GM18505 (cell line): ENCODE measurements at regions not wholly inside any gene's neighbourhood (a gene's known extent, or its start where the extent isn't known, plus 50 kb on each side); places are given as distances from the start of the nearest gene placed in this dataset.
"Not testable (repeated sequence)": the region's sequence is repeated elsewhere in the genome, so short reads cannot be mapped to it uniquely, and the experiment has no call there.

ENCODE experiments used
- ATAC-seq: cut with Tn5 transposase; IDR thresholded peaks from one replicate; pipeline ENCODE4 v1.9.1; 2021; ENCODE audit not compliant: unreplicated experiment
- POLR2A ChIP-seq: IDR thresholded peaks from 4 replicates; pipeline ENCODE4 v1.6.1; 2011; ENCODE audit warnings: borderline replicate concordance; ENCODE audit not compliant: insufficient read depth, insufficient read length; ENCODE audit errors: extremely low read depth

DNA sequence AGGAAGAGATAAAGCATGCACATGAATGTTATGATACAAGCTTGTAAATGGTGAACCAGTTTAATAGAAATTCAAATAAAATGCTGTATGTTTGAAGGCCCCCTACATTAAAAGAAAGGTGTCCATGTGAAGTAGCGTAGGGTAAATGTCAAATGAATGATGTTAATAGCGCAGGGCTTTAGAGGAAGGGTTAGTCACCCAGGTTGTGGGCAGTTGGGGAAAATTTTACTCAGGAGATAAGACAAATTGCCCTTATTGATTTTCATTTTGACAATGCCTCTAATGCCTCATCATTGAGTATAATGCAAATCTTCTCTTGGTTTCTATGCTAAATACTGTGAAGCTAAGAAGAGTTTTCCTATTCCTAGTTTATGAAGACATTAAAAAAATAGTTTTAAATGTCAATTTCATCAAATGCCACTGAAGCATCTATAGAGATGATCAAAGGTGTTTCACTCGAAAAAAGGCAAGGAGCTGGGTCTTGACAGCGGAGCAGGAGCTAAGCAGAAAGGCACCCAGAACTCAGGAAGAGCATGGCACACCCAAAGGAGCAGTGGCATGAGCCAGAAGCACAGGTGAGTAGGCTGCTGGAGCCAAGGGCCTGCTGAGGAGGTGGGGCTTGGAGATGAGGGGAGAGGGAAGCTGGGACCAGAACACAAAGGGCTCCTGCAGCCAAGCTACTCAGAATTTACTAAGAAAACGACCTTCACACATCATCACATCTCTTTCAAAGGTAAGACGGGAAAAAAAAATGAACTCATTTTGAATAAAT is 129.3 kb upstream of the ACKR3 start:
- ATAC-seq: no peak
- TF ChIP-seq POLR2A: no peak

DNA sequence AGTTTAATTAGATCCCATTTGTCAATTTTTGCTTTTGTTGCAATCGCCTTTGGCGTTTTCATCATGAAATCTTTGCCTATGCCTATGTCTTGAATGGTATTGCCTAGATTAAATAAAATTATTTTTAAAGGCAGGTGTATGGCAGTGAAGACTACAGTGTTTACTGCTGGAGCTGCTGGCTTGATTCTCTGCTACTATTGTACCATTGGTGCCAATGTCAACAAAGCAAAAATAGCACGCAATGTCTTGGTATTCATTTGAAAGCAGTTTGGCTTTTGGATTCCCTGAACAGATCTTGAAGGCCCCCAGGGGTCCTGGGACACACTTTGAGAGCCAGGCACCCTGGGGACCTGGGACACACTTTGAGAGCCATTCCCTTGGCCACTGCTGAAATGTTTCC is 125.4 kb upstream of the ACKR3 start:
- no peak for ATAC-seq
- no peak for TF ChIP-seq POLR2A

DNA sequence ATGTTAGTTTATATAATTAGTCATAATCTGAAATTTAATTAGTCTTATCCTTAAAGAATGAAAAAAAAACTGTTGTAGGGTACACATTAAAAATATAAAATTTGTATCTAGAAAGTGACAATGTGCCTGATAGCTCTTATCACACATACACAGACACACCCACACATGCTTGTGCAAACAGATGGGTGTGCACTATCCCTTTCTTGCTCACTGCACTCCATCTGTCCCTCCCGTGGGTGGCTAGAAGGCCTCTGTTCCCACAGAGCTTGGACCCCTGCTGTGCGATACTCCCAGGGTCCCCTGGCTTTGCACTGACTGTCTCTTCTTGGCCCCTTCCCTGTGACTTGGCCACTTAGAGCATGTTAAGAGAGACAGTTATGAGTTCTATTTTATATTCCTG is 123.9 kb upstream of the ACKR3 start:
- TF ChIP-seq POLR2A: no peak

DNA sequence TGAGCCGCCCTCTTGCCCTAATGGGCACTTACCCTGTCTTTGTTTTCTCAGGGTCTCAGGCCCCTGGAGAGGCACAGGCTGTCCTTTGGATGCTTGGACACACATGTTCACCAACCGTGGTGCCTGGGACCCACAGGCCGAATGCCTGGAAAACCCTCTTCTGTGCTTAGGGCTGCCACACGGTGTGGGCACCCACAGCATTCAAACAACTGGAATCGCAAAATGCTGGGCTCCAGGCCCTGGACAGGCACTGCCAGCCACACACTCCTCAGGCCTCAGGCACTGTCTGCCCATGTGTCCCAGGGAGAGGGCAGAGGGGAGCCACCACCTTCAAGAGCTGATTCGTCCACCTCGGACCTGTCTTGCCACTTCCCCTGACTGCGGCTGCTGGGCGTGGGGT is 123.1 kb upstream of the ACKR3 start:
- no peak for ATAC-seq
- TF ChIP-seq POLR2A: no peak

More for the DNA sequence above, 123.9 kb upstream of the ACKR3 start:
- no peak for ATAC-seq

DNA sequence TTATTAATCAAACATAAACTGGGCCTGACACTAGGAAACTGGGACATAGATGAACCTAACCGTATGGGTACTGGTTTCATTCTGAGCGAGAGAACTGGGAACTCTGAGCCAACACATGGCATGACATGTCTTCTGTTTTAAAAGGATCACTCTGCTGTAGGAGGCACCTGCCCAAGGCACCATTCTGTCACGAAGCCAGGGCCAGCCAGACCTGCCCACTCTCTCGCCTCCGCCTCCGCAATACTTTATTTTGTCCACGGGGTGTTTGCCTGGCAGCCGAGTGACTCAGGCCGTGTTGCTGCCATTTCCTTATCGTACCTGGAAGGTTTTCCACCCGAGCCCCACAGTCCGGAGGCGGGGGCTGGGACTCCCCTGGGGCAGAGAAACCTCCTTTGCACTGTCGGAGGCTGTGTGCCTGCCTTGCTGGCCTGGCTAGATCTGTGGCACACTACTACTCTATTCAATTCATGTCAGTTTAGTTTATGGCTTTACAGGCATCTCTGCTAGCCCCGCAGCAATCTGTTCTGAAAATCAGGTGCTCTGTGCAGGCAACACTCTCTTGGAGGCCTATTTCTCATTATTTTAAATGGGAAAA is 120.4 kb upstream of the ACKR3 start:
- no peak for ATAC-seq
- TF ChIP-seq POLR2A: no peak

DNA sequence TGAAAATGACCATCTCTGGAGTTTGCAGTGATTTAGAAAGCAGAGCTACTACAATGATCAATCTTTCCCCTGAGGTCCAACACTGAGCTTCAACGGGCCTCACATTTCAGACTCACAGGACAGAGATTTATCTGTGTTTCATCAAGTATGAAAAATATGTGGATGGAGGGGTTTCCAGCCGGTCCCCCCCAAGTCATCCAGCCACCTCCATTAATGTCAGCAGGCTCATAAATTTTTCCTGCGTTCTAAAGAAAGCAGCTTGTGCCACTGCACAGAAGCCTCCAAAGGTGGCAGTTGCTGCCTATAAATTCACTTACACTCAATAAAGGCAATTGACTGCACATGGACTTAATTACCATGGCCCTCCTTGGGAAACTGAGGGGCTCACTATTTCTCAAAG is 117.4 kb upstream of the ACKR3 start:
- no peak for TF ChIP-seq POLR2A
- no peak for ATAC-seq

DNA sequence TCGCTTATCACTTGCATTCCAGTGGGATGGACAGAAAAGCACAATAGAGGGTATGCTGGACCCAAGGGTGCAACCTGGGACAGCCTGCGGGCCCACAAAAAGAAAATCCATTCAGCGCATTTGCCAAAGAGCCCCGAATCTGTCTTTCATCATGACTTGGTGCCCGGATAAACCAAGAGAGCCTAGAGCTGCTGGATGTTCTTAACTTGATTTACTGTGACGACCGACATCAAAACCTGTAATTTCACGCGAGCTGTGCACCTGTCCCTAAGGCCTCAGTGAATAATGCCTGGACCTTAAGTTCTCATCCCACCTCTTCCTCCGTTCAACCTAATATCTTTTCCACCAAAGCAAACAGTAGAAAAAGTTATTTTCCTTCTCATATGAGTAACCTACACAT is 115.5 kb upstream of the ACKR3 start:
- ATAC-seq: no peak
- no peak for TF ChIP-seq POLR2A

DNA sequence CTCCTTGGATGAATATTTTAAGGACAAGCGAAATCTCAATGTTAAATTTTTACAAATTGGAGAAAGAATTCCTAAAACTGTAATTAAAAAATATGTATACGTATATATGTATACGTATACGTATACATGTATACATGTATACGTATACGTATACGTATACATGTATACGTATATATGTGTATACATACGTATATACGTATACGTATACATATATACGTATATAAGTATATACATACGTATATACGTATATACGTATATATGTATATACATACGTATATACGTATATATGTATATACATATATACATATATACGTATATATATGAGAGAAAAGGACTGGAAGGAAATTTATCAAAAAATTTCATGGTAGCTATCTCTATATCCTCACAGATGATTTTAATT is 110.2 kb upstream of the ACKR3 start:
- ATAC-seq: no peak
- TF ChIP-seq POLR2A: no peak

DNA sequence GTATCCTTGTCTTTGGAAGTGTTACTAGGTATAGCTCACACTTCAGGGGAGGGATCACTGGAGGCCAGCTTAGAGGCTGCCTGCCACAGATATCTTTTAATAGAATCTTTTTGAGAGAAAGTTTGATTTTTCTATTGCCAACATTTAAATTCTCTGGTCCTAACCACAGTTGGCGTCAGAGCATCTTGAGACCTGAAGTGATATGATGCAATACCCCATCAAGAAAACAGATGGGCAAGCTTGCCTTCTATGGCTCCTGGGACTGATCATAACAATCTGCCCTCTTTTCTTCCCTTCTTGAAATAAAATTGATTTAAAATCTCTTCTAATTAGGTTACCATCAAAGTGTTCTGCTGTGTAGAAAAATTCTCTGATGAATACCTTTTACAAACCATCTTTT is 105.5 kb upstream of the ACKR3 start:
- TF ChIP-seq POLR2A: no peak
- ATAC-seq: no peak

DNA sequence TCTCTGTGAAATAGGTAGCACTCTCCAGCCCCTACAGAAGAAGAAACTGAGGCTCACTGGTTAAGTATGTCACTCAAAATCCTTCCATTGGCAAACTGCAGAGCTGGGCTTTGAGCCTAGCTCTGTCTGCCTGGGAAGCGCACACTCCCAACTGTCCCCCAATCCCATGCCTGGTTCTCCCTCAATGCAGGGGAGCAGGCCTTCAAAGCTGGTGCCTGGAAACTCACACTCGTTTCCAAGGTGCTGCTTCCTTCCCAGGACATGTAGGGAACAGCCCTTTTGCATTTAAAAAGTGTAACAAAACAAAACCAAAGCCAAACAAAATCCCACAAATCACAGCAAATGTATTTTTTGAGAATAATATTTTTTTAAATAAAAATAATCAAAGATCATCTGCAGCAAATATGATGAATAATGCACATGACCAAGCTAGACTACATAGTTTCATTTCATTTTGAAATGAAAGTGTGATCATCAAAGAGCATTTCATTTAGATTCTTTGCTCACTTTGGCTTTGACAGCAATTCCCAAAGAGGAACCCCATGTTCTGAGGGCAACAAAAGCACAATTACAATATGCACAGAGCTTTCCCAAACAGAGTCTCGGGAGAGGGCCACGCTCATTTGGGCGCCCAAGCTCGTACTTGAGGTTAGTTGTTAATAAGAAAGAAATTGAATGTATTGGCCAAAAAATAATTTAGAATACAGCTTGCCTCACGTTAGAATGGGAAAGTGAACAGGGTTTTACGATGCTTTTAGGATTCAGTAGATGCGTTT is 96.7 kb upstream of the ACKR3 start:
- no peak for TF ChIP-seq POLR2A
- ATAC-seq: no peak

DNA sequence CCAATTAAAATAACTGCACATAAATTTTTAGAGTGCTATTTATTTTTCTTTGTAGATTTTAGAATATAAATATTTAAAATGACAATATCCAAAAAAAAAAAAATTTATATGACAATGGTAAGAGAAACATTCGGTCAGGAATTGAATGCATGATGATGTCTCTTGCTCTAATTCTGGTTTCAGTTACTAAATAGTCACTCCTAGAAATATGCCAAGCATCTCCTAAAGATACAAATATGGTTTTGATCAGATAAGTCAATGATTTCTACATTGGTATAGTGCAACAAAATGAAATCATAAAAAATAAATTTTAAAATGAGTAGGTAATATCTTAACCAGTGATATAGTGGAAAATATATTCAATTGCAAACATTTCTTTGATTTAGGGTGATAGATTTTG is 95.9 kb upstream of the ACKR3 start:
- TF ChIP-seq POLR2A: no peak
- ATAC-seq: no peak

DNA sequence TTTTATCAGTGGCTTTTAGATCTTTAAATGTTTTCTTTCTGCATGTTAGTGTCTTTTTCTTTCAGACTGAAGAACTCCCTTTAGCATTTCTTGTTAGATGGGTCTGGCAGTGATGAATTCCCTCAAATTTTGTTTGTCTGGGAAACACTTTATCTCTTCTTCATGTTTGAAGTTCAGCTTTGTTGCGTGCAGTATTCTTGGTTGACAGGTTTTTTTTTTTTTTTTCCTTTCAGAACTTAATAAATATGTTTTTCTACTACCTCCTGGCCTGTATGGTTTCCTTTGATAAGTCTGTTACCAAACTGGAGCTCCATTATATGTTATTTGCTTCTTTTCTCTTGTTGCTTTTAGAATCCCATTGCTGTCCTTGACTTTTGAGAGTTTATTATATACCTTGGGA is 89.8 kb upstream of the ACKR3 start:
- no peak for ATAC-seq
- TF ChIP-seq POLR2A: no peak

DNA sequence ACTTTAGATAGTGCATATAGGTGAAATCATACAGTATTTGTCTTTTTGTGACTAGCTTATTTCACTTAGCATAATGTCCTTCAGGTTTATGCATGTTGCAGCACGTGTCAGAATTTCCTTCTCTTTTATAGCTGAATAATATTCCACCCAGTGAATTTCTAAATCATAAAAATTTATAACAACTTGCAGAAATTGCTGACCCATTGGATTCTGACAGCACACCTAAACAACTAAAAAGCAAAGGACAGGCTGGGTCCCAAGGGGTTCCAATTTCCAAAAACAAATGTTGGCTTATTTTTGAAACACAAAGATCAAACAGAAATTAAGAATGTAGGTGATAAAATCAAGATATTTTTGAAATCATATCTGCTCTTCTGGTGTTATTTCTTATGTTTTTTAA is 86.5 kb upstream of the ACKR3 start:
- no peak for ATAC-seq
- TF ChIP-seq POLR2A: no peak

DNA sequence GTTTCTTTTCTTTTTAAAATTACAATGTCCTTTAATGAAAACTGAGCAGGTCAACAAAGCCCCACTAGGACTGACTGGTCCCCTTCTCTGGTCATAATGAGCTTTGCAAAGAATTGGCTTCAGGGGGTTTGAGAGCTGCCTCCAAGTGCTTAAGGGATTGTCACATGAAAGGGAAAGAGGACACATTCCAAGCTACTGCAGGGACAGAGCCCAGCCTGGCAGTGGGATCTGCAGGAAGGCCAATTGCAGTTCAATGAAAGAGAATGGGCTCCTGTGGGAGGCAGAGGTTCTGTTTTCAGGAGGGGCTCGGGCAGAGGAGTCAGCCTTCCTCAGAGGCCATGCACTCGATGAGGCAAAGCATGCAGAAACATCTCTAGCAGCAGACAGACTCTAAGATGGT is 84.1 kb upstream of the ACKR3 start:
- ATAC-seq: no peak
- no peak for TF ChIP-seq POLR2A

DNA sequence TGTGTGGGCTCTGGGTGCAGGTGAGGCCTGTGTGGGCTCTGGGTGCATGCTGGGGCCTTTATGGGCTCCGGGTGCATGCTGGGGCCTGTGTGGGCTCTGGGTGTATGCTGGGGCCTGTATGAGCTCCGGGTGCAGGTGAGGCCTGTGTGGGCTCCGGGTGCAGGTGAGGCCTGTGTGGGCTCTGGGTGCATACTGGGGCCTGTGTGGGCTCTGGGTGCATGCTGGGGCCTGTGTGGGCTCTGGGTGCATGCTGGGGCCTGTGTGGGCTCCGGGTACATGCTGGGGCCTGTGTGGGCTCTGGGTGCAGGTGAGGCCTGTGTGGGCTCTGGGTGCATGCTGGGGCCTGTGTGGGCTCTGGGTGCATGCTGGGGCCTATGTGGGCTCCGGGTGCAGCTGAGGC is 80.5 kb upstream of the ACKR3 start:
- ATAC-seq: not testable (repeated sequence)
